HG03108 (cell line): ENCODE measurements at regions not wholly inside any gene's neighbourhood (a gene's known extent, or its start where the extent isn't known, plus 50 kb on each side); places are given as distances from the start of the nearest gene placed in this dataset.

Experiments used
- ATAC-seq: cut with Tn5 transposase; IDR thresholded peaks from one replicate; pipeline ENCODE4 v1.9.1; 2021; ENCODE audit warnings: moderate library complexity; ENCODE audit not compliant: unreplicated experiment

- ATAC-seq = no peak
These were observed 169.6 kb upstream of the CLEC14A start for GRCh38 chr14:38425324-38425976.

- ATAC-seq = no peak
These were observed 164.2 kb upstream of the CLEC14A start for GRCh38 chr14:38420048-38420447.

DNA sequence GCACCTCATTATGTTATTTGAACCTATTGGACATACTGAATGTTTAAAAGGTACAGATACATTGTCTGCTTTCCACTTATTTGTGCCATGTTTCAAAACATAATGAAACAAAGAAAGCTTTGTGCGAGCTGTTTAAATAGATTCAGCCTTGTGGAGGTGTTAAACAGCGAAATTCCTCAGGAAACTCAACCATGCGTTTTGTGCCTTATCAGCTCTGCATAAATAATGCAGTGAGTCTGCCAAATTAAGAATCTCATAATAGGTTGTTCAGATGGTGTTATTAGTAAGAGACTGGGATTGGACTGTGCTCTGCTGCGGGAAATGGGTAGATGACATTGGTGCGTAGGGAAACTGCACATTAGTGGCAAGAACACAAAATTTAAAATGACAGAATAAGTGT is 163.7 kb upstream of the CLEC14A start:
- ATAC-seq = no peak

DNA sequence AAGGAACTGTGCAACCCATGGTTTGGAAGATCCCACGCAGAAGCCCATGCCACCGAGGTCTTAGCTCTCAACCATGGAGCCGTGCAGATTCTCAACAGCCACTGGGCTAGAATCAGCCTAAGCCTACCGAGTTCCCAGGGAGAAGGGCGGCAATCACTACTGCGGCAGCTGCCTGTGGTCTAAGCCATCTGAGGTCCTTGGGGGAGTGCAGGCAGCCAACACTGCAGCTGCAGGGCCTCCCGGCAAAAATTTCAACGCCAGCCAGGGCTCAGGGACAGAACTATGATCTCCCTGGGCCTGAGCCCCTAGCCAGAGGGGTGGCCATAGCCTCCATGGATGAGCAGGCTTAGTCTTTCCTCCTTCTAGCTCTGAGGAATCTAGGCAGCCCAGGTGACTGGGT is 156.8 kb upstream of the CLEC14A start:
- ATAC-seq = no peak

DNA sequence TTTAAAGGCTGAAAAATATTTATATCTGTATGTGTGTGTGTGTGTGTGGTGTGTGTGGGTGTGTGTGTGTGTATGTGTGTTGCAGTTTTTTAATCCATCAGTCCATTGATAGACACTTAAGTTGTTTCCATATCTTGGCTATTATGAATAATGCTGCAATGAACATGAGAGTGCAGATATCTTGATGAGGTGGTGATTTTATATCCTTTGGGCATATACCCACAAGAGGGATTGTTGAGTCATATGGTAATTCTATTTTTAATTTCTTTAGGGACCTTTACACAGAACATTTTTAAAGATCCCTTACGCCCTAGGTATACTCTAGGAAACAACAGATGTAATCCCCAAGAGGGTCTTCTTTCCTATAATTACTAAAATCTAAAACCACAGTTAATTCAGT is 154.5 kb upstream of the CLEC14A start:
- ATAC-seq = no peak

DNA sequence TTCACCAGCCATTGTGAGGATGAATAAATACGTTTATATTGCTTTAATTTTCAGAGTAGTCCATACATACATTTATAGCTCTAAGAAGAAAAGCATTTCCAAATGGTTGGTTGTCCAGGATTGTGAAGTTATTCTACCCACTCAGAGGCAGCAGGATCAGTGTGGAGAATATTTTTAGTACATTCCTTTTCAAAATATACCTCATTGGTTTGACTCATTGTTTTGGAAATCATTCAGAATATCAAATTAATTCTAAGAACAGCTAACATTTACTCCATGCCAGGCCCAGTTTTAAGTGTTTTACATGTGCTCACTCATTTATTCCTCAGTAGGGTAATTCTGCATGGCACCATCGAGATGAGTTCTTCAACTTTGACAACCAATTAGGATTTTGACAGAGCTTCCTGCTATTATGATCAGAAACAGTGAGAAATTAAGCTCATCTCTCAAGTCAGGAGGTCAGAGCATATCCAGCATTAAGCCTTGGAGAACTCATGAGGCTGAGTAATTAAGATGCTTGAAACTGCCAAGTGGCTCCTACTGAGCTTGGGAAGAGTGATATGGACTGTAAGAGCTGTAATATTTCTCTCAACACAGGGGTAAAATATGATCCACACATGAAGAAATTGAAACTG is 153.3 kb upstream of the CLEC14A start:
- ATAC-seq = no peak

GRCh38 chr14:38405851-38406635 is 150.2 kb upstream of the CLEC14A start:
- no peak for ATAC-seq

DNA sequence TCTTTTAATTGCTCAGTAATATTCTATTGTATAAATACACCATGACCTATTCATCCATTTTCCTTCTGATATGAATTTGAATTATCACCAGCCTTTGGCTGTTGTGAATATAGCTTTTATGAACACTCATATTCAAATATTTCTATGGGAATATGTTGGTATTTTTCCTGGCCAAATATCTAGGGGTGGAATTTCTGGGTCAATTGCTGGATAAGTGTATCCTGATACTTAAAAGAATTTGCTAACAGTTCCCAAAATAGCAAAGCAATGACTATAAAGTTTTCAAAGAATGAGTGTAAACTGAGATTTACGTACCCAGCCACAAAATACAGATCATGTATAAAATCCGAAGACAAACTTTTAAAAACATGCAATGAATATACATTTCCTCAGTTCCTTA is 148.7 kb upstream of the CLEC14A start:
- no peak for ATAC-seq

GRCh38 chr14:38404100-38404541 is 148.2 kb upstream of the CLEC14A start:
- ATAC-seq = no peak

GRCh38 chr14:38400751-38401150 is 144.9 kb upstream of the CLEC14A start:
- ATAC-seq = no peak

- no peak for ATAC-seq
These were observed 143.8 kb upstream of the CLEC14A start for GRCh38 chr14:38399652-38400051.

DNA sequence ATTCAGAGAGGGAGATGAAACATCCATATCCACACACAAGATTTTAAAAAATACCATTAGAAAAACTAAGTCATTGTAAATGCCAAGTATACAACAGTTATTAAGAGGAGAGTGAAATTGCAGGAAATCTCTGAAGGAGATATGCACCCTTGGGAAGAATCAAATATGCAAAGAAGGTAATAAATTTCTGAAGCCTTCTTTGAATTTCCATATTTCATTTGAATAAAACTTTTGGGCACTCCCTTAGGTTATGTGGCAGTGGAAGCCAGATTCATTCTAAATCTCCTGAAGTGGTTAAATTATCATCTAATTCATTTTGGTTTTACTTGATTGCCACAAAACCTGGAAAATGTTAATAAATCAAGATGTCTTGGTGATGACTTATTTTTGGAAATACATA is 138.9 kb upstream of the CLEC14A start:
- no peak for ATAC-seq

DNA sequence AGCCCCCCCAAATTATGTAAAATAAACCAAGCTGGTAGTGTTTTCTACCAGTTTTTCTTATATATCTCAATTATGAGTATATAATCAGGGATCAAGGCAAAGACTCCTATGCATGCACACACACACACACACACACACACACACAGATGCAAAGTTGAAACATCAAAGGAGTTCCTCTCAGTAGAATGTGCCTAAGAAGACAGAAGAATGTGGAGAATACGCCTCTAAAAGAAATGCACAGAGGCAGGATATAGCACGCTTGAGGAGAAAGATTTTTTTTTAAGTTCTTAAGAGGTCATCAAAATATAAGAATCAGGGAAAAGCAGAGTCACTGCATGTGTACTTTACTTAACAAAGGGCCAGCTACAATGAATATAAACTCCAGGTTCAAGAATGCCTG is 138.2 kb upstream of the CLEC14A start:
- no peak for ATAC-seq

DNA sequence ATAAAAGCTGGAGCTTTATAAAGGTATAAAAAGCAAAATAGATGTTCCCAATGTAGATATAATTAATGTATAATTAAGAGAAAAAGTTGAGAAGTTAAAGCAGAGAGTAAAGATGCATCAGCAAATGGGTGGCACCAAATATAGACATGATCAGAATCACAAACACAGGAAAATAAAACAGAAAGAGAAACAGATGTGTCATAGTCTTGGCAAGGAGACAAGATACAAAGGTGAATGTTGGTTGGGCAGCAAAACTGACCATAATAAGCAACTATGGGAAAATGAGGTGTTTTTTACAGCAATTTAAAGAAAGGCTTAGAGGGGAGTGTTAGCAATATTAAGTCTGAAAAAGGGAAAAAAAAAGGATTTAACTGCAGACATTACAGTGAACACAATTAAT is 135.4 kb upstream of the CLEC14A start:
- ATAC-seq = no peak

DNA sequence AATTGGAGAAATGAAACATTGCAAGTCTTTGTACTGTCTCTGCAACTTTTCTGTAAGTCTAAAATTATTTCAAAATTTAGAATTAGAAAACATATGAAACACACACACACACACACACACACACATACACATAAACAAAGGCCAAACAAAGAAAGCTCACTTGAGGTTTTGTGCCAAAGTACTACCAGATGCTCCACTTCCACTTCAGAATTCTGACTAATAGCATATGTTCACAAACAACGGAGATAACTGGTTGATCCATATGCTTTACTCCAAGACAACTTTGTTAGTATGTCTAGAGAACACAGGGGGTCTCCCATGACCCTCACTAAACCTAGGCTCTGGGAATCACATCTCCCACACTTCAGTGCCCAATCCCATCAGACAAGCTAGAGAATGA is 133.8 kb upstream of the CLEC14A start:
- ATAC-seq = no peak

DNA sequence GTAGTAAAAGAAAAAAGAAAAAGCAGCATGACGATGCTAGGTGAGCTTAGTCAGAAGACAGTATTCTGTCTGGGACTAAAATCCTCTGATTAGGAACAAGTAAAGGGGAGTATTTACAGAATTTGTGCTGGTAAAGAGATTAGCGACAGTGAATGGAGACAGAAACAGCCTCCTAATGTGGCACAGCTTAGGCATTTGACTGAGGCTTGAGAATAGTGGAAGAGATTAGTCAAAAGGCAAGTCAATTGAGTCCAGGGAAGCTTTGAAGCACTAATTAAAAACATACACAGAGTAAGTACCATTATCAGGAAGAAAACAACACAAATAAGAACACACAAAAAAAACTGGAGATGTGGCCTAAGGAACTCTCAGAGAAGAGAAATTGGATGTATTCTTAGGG is 131.9 kb upstream of the CLEC14A start:
- ATAC-seq = no peak

DNA sequence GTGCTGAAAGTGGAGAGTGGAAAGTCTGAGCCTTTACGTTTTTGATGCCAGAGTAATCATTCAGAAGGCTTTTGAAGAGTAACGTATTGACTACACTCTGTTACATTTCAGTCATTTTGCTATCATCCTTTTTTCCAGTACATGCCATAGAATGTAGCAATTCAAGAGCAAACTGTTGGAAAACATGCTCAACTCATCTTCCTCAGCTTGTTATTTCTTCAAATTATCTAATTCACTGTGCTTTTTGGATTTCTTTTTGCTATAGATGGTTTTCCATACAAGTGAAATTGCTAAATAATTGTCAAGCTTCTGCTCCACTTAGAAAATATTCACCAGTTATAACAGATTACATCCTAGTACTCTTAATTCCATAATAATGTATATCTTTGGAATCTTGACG is 129.9 kb upstream of the CLEC14A start:
- no peak for ATAC-seq

- ATAC-seq = no peak
These were observed 129.4 kb upstream of the CLEC14A start for GRCh38 chr14:38385343-38385742.

GRCh38 chr14:38384741-38385140 is 128.8 kb upstream of the CLEC14A start:
- no peak for ATAC-seq

DNA sequence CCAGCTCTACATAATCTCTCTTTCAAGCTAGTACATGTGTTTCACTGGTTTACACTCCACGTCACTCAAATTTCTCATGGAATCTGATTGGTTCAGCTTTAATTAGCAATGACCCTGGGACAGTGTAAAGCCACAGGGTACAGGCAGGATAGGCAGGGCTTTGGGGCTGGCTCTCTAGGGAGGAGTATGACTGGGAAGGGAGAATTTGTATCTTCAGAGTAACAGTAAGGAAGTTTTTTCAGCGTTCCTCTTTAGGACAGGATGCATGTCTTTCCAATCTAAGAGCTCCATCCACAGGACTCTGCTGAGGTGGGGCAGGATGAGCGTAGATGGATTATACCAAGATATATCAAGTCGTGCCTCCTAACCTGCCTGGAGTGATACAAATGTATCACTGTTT is 112.0 kb upstream of the CLEC14A start:
- ATAC-seq = no peak

GRCh38 chr14:38366374-38366773 is 110.5 kb upstream of the CLEC14A start:
- ATAC-seq = no peak

DNA sequence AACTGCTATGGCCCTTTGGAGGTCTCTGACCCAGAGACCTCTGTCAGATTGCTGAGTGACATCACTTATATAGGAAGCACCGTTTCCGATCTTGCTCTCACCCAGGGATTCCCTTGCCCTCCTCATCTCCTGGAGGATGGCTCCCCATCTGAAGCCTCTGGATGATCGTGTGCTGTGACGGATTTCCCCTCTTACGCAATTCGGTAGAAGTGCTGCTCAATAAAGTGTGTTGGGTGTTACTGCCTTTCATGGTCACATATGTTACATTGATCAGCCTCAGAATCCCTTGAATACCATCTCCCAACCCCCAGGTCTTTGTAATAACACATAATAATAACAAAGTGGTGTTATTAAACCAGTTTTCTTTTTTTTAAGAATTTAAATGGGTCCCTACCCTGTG is 107.3 kb upstream of the CLEC14A start:
- no peak for ATAC-seq
